H54 (cell line): ENCODE measurements at regions not wholly inside any gene's neighbourhood (a gene's known extent, or its start where the extent isn't known, plus 50 kb on each side); places are given as distances from the start of the nearest gene placed in this dataset.
"Not testable (repeated sequence)": the region's sequence is repeated elsewhere in the genome, so short reads cannot be mapped to it uniquely, and the experiment has no call there.

Source experiments
- DNase-seq: peaks from one replicate; pipeline ENCODE4 v3.0.0; 2011; ENCODE audit warnings: low spot score, mixed read lengths; ENCODE audit not compliant: insufficient read length
- FAIRE-seq: peaks from 3 replicates; lab custom pipeline; 2011; peaks lifted over from hg19 to GRCh38; lab: Jason Lieb, UNC
- POLR2A ChIP-seq: IDR thresholded peaks from 2 replicates; pipeline ENCODE4 v1.6.1; 2011; ENCODE audit warnings: low read depth, mild to moderate bottlenecking, low read length

DNA sequence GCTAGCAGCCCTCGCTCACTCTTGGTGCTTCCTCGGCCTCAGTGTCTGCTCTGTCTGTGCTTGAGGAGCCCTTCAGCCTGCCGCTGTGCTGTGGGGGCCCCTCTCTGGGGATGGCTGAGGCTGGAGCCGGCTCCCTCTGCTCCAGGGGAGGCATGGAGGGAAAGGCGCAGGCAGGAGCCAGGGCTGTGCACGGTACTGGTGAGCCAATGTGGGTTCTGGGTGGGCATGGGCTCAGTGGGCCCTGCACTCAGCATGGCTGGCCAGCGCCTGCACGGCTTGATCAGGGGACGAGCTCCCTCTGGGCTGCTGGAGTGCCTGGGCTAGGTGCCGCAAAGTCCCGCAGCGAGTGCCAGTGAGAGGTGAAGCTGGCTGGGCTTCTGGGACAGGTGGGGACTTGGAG lies 260.0 kb downstream of the SI start:
- DNase-seq (no peak), FAIRE-seq (no peak)
- no peak for TF ChIP-seq POLR2A

DNA sequence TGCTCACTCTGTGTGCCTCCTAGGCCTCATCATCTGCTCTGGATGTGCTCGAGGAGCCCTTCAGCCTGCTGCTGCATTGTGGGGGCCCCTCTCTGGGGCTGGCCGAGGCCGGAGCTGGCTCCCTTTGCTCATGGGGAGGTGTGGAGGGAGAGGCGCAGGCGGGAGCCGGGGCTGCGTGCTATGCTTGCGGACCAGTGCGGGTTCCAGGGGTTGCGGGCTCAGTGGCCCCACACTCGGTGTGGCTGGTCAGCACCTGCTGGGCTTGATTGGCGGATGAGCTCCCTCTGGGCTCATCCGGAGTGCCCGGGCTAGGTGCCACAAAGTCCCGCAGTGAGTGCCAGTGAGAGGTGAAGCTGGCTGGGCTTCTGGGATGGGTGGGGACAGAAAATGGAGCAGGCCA lies 264.2 kb downstream of the SI start:
- FAIRE-seq: no peak
- no peak for TF ChIP-seq POLR2A
- DNase-seq: no peak

DNA sequence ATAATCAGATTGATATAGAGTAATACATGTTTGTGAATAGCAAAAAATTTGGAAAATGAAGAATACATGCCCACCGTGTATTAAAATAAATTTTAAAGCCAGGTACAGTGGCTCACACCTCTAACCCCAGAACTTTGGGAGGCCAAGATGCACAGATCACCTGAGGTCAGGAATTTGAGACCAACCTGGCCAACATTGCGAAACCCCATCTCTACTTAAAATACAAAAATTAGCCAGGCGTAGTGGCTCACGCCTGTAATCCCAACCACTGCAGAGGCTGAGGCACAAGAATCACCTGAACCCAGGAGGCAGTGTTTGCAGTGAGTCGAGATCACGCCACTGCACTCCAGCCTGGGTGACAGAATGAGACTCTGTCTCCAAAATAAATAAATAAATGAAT lies 266.3 kb downstream of the SI start:
- FAIRE-seq (no peak), DNase-seq (no peak)
- TF ChIP-seq POLR2A: no peak

DNA sequence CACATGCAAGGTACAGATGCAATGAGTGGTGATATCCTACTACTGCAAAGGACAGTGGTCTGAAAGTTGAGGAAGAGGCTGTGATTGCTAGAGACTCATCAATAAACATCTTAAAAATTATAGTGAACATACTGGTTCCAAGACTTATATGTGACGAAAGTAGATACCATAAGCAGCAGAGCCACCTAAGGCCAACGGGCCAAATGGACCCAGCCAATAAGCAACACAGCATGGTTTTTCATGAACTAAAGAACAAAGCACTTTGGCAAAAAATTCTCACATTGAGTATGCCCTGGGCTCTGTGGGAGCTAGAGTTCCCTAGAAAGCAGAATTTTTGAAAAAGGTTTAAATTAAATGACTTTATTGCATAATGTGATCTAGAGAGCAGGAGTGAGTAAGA lies 272.1 kb downstream of the SI start:
- no peak for TF ChIP-seq POLR2A
- DNase-seq (no peak), FAIRE-seq (peak; percentile 33)

DNA sequence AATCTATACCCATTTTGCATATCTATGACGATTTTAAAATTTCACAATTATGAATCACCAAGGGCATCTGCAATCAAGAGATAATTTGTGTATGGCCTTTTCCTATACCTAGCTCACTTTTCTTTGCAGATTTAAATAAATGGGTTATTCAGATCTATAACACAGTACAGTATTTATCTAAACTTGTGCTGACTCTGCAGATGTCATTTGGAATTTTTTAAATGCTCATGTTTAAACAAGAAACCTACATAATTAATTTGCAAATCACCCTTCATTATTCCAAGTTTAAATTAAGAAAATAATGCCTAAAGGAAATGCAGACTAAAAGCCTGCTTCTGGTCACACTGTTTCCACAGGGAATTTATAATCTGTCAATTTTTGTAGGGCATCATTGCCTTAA lies 284.2 kb downstream of the SI start:
- DNase-seq (no peak), FAIRE-seq (no peak)
- no peak for TF ChIP-seq POLR2A

DNA sequence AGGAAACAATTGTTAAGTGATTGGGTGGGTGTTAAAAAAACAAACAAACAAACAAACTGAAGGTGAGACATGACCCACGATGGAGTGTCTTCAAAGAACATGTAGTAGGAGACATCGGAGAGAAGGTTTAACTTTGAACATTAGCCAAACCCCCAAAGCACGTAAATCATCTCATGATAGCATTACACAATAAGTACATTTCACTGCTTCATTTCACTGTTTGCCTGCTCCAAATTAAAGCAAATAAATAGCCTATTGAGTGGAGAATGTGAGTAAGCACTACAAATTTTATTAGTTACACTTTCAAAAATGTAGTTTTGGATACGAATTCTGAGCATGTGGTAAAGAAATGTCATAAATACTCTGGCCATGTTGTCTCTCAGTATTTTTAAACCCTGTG lies 287.0 kb downstream of the SI start:
- peak; percentile 55 for FAIRE-seq
- TF ChIP-seq POLR2A: no peak
- DNase-seq: no peak

DNA sequence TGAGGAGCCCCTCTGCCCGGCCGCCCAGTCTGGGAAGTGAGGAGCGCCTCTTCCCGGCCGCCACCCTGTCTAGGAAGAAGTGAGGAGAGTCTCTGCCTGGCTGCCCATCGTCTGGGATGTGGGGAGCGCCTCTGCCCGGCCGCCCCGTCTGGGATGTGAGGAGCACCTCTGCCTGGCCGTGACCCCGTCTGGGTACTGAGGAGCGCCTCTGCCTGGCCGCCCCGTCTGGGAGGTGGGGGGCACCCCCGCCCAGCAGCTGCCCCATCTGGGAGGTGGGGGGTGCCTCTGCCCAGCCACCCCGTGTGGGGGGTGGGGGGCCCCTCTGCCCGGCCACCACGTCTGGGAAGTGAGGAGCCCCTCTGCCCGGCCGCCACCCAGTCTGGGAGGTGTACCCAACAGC lies 293.9 kb downstream of the SI start:
- FAIRE-seq: not testable (repeated sequence)

DNA sequence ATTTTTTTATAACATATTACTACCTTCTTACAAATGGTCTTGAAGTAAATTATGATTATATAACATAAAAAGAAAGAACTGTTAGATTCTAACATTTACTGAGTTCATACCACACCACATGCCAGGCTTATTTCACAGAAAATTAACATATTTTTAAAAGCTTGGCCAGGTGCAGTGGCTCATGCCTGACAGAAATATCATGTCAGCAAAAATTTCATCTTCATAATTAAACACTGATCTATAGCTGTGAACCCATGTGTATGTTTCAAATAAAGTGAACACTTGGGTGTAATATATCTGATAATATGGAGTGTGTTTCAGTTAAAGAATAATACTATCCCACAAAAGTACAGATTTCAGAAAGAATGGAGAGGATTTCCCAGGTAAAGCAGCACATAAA lies 296.5 kb downstream of the SI start:
- TF ChIP-seq POLR2A: no peak
- DNase-seq (no peak), FAIRE-seq (no peak)

More for the DNA sequence above, 293.9 kb downstream of the SI start:
- DNase-seq: not testable (repeated sequence)

DNA sequence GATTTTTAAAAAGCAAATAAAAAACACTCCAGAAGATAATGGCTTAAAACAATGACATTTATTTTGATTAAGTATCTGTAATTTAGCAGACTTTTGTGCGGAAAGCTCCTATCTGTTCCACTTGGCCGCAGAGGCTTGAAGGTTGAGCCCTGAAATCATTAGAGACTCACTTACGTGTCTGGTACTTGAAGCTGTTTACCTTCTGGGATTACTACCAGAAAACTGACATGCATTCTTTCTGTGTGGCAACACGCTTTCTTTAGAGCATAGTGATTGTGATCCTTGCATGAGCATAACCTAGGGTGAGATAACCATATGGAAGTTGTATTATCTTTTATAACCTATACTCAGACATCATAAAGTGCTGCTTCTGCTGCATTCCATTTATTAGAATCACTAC lies 298.5 kb downstream of the SI start:
- no peak for TF ChIP-seq POLR2A
- DNase-seq (no peak), FAIRE-seq (no peak)

DNA sequence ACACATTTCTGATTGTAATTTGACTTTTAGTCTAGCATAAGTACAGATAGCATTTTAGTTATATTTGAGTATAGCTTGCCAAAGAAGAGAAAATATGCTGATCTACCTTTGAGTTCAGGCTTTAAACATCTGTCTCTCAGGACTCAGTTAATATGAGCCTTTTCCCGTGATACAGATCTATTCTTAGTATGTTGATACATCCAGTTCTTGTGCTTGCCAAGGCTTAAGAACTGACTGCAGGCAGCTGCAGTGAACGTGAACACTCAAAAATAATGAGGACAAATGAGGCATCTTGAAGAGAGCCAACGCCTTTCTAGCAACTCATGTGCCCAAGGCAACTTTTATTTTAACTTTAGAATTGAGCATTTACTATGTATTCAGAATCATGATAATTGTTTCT lies 325.5 kb downstream of the SI start:
- DNase-seq (no peak), FAIRE-seq (no peak)
- no peak for TF ChIP-seq POLR2A

DNA sequence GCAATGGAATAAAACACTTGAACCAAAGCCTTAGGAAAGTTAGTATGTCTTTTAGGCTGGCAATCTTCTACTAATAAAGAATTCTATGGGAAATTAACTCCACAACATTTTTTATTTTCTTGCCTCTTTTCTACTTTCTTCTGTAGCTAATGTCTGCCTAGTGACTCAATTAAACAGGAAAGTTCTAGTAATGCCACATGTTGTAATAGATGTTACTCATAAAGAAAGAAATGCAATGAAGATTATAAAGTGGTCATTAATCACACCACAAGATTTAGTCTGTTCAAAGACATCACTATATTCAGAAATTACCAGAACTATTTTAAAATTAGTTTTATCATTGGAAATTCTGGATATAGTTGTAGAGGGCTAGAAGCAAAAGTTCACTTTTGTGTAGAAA lies 329.7 kb downstream of the SI start:
- no peak for TF ChIP-seq POLR2A
- no peak for DNase-seq
- no peak for FAIRE-seq

DNA sequence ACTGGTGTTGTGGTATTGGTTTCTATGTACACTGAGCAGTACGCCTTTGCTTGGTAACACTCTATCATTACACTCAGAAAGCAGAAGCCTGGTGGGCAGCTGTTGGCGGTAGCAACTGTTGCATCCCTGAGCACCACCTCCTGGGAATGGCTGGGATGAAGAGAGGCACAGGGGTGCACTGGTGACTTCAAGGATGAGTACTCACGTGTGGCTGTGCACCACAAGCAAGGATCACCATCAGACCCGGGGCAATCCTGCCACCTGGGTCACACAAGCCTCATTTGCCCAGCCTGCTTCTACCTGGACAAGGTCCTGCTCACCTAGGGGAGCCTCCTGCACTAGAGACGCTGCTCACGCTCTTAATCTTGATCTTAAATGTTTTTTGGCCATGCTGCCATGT lies 336.4 kb downstream of the SI start:
- FAIRE-seq (no peak), DNase-seq (no peak)
- TF ChIP-seq POLR2A: no peak

DNA sequence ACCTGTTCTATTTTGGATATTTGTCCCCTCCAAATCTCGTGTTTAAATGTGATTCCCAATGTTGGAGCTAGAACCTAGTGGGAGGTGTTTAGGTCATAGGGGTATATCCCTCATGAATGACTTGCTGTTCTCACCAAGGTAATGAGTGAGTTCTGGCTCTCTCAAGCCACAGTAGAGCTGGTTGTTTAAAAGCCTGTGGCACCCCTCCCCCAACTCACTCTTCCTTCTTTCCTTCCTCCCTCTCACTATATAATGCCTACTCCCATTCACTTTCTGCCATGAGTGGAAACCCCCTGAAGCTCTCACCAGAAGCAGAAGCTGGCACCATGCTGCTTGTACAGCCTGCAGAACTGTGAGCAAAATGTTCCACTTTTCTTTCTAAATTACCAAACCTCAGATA lies 341.1 kb downstream of the SI start:
- DNase-seq (no peak), FAIRE-seq (no peak)
- TF ChIP-seq POLR2A: no peak

DNA sequence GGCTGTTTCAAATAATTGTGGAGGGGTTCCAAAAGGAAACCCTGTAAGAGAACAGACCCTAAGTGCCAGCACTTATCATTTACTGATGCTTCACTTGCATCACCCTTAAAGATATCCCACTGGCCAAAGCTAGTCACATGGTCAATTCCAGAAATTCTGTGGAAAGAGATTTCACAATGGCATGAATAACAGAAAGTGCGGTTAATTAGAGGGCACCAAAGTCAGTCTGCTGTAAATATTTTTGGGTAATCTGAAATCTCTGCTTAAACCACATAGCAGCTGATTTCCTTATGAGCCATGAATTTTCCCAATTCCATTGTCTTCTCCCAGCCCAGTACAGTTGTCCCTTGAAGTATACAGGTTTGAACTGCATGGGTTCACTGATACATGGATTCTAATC lies 346.1 kb downstream of the SI start:
- DNase-seq (no peak), FAIRE-seq (no peak)
- TF ChIP-seq POLR2A: no peak

DNA sequence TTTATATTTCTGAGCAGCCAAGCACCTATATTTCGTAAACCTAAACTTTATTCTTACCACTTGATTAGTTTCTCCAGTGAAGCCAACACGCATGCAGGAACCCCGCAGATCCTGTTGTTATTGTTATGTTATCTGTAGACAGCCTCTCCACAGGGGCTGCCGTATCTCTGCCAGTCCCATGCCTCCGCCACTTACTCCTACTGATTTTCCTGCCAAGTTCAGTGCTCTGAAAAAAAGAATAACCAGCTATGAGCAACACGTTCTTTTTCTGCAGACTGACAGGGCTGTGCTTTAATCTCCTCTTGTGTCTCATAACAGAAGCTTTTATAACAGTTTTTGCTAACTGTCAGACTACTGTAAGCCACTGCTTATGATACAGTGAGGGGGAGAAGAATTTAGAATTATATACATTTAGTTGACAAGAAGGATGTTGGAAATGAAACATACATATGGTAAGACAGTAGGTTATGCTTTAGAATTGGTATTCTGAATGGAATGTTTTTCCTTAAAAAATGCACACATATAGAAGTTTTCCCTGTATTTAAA lies 347.4 kb downstream of the SI start:
- DNase-seq: no peak
- TF ChIP-seq POLR2A: no peak
- no peak for FAIRE-seq

DNA sequence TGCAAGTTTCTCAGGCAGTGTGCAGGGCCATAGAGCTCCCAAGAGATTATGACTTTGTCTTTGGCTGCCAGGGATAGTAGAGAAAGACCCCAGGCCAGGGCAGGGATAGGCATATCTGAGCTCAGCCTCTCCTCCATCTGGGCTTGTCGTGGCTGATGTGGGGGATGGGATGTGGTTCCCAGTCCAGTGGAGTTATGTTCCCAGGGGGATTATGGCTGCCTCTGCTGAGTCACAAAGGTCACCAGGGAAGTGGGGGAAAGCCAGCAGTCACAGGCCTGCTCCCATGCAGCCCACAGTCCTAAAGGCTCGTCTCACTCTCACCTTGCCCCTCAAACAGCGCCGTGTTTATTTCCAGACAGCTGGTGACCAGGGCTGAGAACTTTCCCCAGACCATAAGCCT lies 354.9 kb downstream of the SI start:
- TF ChIP-seq POLR2A: no peak
- DNase-seq: no peak
- no peak for FAIRE-seq

DNA sequence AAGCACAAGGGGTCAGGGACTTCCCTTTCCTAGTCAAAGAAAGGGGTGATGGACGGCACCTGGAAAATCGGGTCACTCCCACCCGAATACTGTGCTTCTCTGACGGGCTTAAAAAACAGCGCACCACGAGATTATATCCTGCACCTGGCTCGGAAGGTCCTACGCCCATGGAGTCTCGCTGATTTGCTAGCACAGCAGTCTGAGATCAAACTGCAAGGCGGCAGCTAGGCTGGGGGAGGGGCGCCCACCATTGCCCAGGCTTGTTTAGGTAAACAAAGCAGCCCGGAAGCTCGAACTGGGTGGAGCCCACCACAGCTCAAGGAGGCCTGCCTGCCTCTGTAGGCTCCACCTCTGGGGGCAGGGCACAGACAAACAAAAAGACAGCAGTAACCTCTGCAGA lies 375.5 kb downstream of the SI start:
- not testable (repeated sequence) for DNase-seq, FAIRE-seq
